GM23338 (cell line): ENCODE measurements at regions not wholly inside any gene's neighbourhood (a gene's known extent, or its start where the extent isn't known, plus 50 kb on each side); places are given as distances from the start of the nearest gene placed in this dataset.

Source experiments
- ATAC-seq: fragments of 200-7000 bp; cut with Tn5 transposase; 3 replicates; pipeline ENCODE4 v1.9.1; 2020
- DNase-seq: peaks from one replicate; pipeline ENCODE4 v3.0.0-alpha.2; 2015; ENCODE audit warnings: low spot score
- H2AFZ ChIP-seq: fragments of 200-600 bp; sonication (generic); 2 replicates; pipeline ENCODE4 v1.8.0; 2016; ENCODE audit warnings: antibody characterized with exemption, mild to moderate bottlenecking, moderate library complexity
- H3F3A ChIP-seq: fragments of 200-600 bp; sonication (generic); replicated peaks from 2 replicates; pipeline ENCODE4 v1.8.0; 2017; ENCODE audit warnings: antibody characterized with exemption, mixed run types, low read depth
- H3K27ac ChIP-seq: fragments of 200-600 bp; sonication (generic); 2 replicates; pipeline ENCODE4 v1.6.1; 2016; ENCODE audit warnings: low read depth
- H3K27me3 ChIP-seq: fragments of 200-600 bp; sonication (generic); 2 replicates; pipeline ENCODE4 v1.8.0; 2016; ENCODE audit warnings: mild to moderate bottlenecking, mixed run types, moderate library complexity; ENCODE audit not compliant: insufficient read depth
- H3K36me3 ChIP-seq: fragments of 200-600 bp; sonication (generic); 2 replicates; pipeline ENCODE4 v1.8.0; 2016; ENCODE audit warnings: mild to moderate bottlenecking; ENCODE audit not compliant: insufficient read depth
- H3K4me1 ChIP-seq: fragments of 200-600 bp; sonication (generic); 2 replicates; pipeline ENCODE4 v1.8.0; 2016; ENCODE audit warnings: mild to moderate bottlenecking, moderate library complexity; ENCODE audit not compliant: insufficient read depth
- H3K4me2 ChIP-seq: fragments of 200-600 bp; sonication (generic); 2 replicates; pipeline ENCODE4 v1.7.1; 2017; ENCODE audit warnings: mixed run types
- H3K4me3 ChIP-seq: fragments of 200-600 bp; sonication (generic); 2 replicates; pipeline ENCODE4 v1.6.1; 2016; ENCODE audit warnings: mixed run types
- H3K79me2 ChIP-seq: fragments of 200-600 bp; sonication (generic); replicated peaks from 2 replicates; pipeline ENCODE4 v1.8.0; 2017; ENCODE audit warnings: mild to moderate bottlenecking; ENCODE audit not compliant: insufficient read depth
- H3K9me2 ChIP-seq: fragments of 200-600 bp; sonication (generic); 2 replicates; pipeline ENCODE4 v1.8.0; 2017; ENCODE audit not compliant: insufficient read depth
- H4K20me1 ChIP-seq: fragments of 200-600 bp; sonication (generic); replicated peaks from 2 replicates; pipeline ENCODE4 v1.8.0; 2017; ENCODE audit warnings: mild to moderate bottlenecking; ENCODE audit not compliant: insufficient read depth
- H3K27ac Mint-ChIP-seq: 2 replicates; pipeline ENCODE4 v1.8.0; 2020; ENCODE audit warnings: inconsistent platforms, mild to moderate bottlenecking, moderate library complexity, mixed read lengths
- H3K27me3 Mint-ChIP-seq: 3 replicates; pipeline ENCODE4 v1.8.0; 2022; ENCODE audit warnings: low read depth, mild to moderate bottlenecking, moderate library complexity, mixed read lengths, inconsistent platforms; ENCODE audit not compliant: insufficient read depth, poor library complexity
- H3K36me3 Mint-ChIP-seq: 3 replicates; pipeline ENCODE4 v1.8.0; 2021; ENCODE audit warnings: low read depth, mild to moderate bottlenecking, inconsistent platforms, moderate library complexity, mixed read lengths
- H3K4me1 Mint-ChIP-seq: 3 replicates; pipeline ENCODE4 v1.8.0; 2020; ENCODE audit warnings: mild to moderate bottlenecking, inconsistent platforms, mixed read lengths
- H3K4me3 Mint-ChIP-seq: 3 replicates; pipeline ENCODE4 v1.8.0; 2021; ENCODE audit warnings: moderate library complexity, mild to moderate bottlenecking, inconsistent platforms, mixed read lengths
- H3K9me3 Mint-ChIP-seq: 3 replicates; pipeline ENCODE4 v1.8.0; 2020; ENCODE audit warnings: moderate library complexity, mild to moderate bottlenecking, inconsistent platforms, mixed read lengths
- CREB1 ChIP-seq: fragments of 250-450 bp; sonication (Bioruptor Pico); IDR thresholded peaks from 2 replicates; pipeline ENCODE4 v1.5.0; 2020; ENCODE audit warnings: low read depth, mild to moderate bottlenecking, moderate library complexity
- CTCF ChIP-seq, 2 experiments: fragments of 200-600 bp in 1 of 2; sonication (generic) in 1 of 2; conservative IDR thresholded peaks; 2 replicates each; pipeline versions ENCODE4 v1.5.1 to v1.6.1; 2016 to 2017; ENCODE audit warnings: antibody characterized with exemption in 2 of 2, low read depth in 2 of 2, mild to moderate bottlenecking in 2 of 2, moderate library complexity in 1 of 2
- ETS1 ChIP-seq: IDR thresholded peaks from 2 replicates; pipeline ENCODE4 v1.6.1; 2016; ENCODE audit warnings: antibody characterized with exemption
- EZH2 ChIP-seq: fragments of 200-600 bp; sonication (generic); IDR thresholded peaks from one replicate; pipeline ENCODE4 v1.8.0; 2017; ENCODE audit warnings: antibody characterized with exemption, mild to moderate bottlenecking, low read depth; ENCODE audit not compliant: unreplicated experiment
- EZH2phosphoT487 ChIP-seq: fragments of 200-600 bp; sonication (generic); IDR thresholded peaks from one replicate; pipeline ENCODE4 v1.8.1; 2018; ENCODE audit warnings: antibody characterized with exemption; ENCODE audit not compliant: unreplicated experiment
- JUNB ChIP-seq: IDR thresholded peaks from one replicate; pipeline ENCODE4 v1.6.1; 2016; ENCODE audit warnings: antibody characterized with exemption; ENCODE audit not compliant: unreplicated experiment
- NANOG ChIP-seq: IDR thresholded peaks from 2 replicates; pipeline ENCODE4 v1.6.1; 2016; ENCODE audit warnings: antibody characterized with exemption, borderline replicate concordance
- POLR2AphosphoS5 ChIP-seq: IDR thresholded peaks from 2 replicates; pipeline ENCODE4 v1.6.1; 2016; ENCODE audit warnings: antibody characterized with exemption, low read depth
- REST ChIP-seq: IDR thresholded peaks from one replicate; pipeline ENCODE4 v1.6.1; 2018; ENCODE audit warnings: antibody characterized with exemption; ENCODE audit not compliant: unreplicated experiment
- STAT1 ChIP-seq: IDR thresholded peaks from one replicate; pipeline ENCODE4 v1.6.1; 2016; ENCODE audit warnings: antibody characterized with exemption; ENCODE audit not compliant: unreplicated experiment
- ZNF114 ChIP-seq: fragments of 250-450 bp; sonication (Bioruptor Pico); IDR thresholded peaks from 2 replicates; pipeline ENCODE4 v1.5.0; 2020; ENCODE audit warnings: mild to moderate bottlenecking, moderate library complexity
- ZNF331 ChIP-seq: fragments of 250-450 bp; sonication (Bioruptor Pico); IDR thresholded peaks from 2 replicates; pipeline ENCODE4 v1.5.0; 2020; ENCODE audit warnings: low read depth, mild to moderate bottlenecking, moderate library complexity
- ZNF462 ChIP-seq: fragments of 250-450 bp; sonication (Bioruptor Pico); IDR thresholded peaks from 2 replicates; pipeline ENCODE4 v1.5.0; 2020; ENCODE audit warnings: mild to moderate bottlenecking, moderate library complexity

GRCh38 chr4:138954428-138954827 is 61.2 kb upstream of the NOCT start:
- Histone ChIP-seq H3K27me3 (no peaks in the 10 kb centered on the region), H3K4me2 (no peak overlapping the region), H3K36me3 (no peaks in the 10 kb centered on the region), H3K27ac (no peak overlapping the region), H3K9me2 (no peaks in the 10 kb centered on the region), H3K79me2 (no peaks in the 10 kb centered on the region), H2AFZ (0 out of 2 replicates have a peak overlapping the region, but pooled peaks have one; percentile 76), H3K4me3 (no peak overlapping the region), H4K20me1 (no peaks in the 10 kb centered on the region), H3K4me1 (no peaks in the 10 kb centered on the region), H3F3A (0 out of 2 replicates have a peak, but pooled peaks cover 5% of the 10 kb centered on the region)
- Mint-ChIP-seq H3K4me1 (no peaks in the 10 kb centered on the region), H3K36me3 (no peaks in the 10 kb centered on the region), H3K27ac (no peak overlapping the region), H3K4me3 (no peak overlapping the region), H3K27me3 (no peaks in the 10 kb centered on the region), H3K9me3 (no peaks in the 10 kb centered on the region)
- DNase-seq (no peak), ATAC-seq (no peak)
- no peak for TF ChIP-seq ZNF331
- no peak for TF ChIP-seq EZH2
- no peak for TF ChIP-seq ZNF114
- TF ChIP-seq ETS1 = no peak
- no peak for TF ChIP-seq JUNB
- TF ChIP-seq CTCF (conservative IDR thresholded peaks at IDR 0.05; ENCODE audit: low read depth in 2 of 2) = no peak
- no peak for TF ChIP-seq NANOG
- TF ChIP-seq POLR2AphosphoS5 = no peak
- no peak for TF ChIP-seq STAT1
- TF ChIP-seq EZH2phosphoT487 = no peak
- no peak for TF ChIP-seq CREB1 (CRISPR knock-in tag)
- TF ChIP-seq REST = no peak
- no peak for TF ChIP-seq ZNF462 (CRISPR knock-in tag)
